BJ (cell line): ENCODE measurements at regions not wholly inside any gene's neighbourhood (a gene's known extent, or its start where the extent isn't known, plus 50 kb on each side); places are given as distances from the start of the nearest gene placed in this dataset.

Experiments
- CTCF ChIA-PET: fragments of 350-600 bp; formaldehyde crosslinking; extraction: SDS; loops from one replicate; lab custom pipeline; 2021; ENCODE audit warnings: antibody characterized with exemption, inconsistent platforms; lab: Yijun Ruan, JAX
- POLR2A ChIA-PET: fragments of 300-600 bp; sonication (Branson Sonifier 250); formaldehyde crosslinking; extraction: SDS; loops from one replicate; lab custom pipeline; 2021; ENCODE audit warnings: antibody characterized with exemption; lab: Charles Lee
- DNase-seq: peaks from one replicate; pipeline ENCODE4 v3.0.0-alpha.2; 2011; ENCODE audit warnings: low read depth
- H3K27me3 ChIP-seq: 2 replicates; pipeline ENCODE4 v1.6.0; 2011; ENCODE audit warnings: low read length; ENCODE audit not compliant: control insufficient read depth, insufficient read depth
- H3K36me3 ChIP-seq: 2 replicates; pipeline ENCODE4 v1.5.1; 2011; ENCODE audit warnings: low read length; ENCODE audit not compliant: control insufficient read depth, insufficient read depth
- H3K4me3 ChIP-seq: 2 replicates; pipeline ENCODE4 v1.5.1; 2011; ENCODE audit warnings: low read depth, mild to moderate bottlenecking, control low read depth, low read length
- TF ChIP-seq, protein P1 (sequence below): IDR thresholded peaks from 2 replicates; pipeline ENCODE4 v1.5.1; 2011; ENCODE audit warnings: low read depth, mild to moderate bottlenecking, control low read depth, inconsistent platforms, low read length, moderate library complexity; ENCODE audit not compliant: insufficient read depth

DNA sequence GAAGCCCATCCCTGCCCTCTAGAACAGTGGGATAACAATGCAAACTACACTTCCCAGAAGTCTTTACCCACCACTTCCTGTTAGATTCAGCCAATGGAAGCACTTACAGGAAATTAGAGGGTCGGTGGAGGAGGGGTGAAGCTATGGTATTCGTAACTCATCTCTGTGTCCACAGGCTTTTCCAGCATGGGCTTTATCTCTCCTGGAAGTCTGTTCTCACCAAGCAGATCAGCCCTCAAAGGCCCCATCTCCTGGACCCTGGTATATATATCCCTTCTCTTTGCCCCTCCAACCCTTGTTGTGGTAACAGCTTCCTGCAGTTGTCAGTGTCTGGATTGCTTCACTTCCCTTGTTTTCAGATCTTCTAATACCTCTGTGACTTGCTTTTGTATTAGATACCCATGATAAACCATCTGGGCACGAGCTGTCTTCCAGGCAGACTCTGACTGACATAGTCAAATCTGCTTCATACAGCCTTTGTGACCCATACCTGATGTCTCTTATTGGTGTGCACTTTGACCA, 475.0 kb upstream of the POU3F3 start:
- Histone ChIP-seq H3K4me3 (no peak overlapping the region), H3K27me3 (no peaks in the 10 kb centered on the region), H3K36me3 (no peaks in the 10 kb centered on the region)
- TF ChIP-seq, protein P1, sequence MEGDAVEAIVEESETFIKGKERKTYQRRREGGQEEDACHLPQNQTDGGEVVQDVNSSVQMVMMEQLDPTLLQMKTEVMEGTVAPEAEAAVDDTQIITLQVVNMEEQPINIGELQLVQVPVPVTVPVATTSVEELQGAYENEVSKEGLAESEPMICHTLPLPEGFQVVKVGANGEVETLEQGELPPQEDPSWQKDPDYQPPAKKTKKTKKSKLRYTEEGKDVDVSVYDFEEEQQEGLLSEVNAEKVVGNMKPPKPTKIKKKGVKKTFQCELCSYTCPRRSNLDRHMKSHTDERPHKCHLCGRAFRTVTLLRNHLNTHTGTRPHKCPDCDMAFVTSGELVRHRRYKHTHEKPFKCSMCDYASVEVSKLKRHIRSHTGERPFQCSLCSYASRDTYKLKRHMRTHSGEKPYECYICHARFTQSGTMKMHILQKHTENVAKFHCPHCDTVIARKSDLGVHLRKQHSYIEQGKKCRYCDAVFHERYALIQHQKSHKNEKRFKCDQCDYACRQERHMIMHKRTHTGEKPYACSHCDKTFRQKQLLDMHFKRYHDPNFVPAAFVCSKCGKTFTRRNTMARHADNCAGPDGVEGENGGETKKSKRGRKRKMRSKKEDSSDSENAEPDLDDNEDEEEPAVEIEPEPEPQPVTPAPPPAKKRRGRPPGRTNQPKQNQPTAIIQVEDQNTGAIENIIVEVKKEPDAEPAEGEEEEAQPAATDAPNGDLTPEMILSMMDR: no peak
- CTCF ChIA-PET: no interaction called here
- DNase-seq: no peak
- POLR2A ChIA-PET: no interaction called here

DNA sequence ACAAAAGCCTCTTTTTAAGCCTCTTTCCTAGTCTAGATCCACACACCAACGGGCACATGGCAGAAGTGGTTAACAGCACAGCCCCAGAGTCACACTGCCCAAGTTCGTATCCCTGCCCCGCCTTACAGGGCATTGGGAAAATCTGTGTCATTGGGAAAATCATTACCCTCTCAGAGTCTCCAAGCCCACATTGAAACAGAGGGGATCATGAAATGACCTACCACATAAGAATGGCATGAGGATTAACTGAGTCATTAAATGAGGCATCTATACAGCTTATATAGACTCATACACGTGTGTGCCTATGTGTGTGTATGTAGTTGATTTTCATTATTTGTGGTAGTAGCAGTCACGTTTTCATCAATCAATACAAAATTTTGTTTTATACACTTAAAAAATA, 469.0 kb upstream of the POU3F3 start:
- no peaks in the 10 kb centered on the region for H3K36me3 ChIP-seq
- ChIA-PET CTCF (no interaction called here), POLR2A (no interaction called here)
- no peaks in the 10 kb centered on the region for H3K27me3 ChIP-seq
- no peak overlapping the region for H3K4me3 ChIP-seq
- TF ChIP-seq, protein P1: no peak
- DNase-seq: no peak

DNA sequence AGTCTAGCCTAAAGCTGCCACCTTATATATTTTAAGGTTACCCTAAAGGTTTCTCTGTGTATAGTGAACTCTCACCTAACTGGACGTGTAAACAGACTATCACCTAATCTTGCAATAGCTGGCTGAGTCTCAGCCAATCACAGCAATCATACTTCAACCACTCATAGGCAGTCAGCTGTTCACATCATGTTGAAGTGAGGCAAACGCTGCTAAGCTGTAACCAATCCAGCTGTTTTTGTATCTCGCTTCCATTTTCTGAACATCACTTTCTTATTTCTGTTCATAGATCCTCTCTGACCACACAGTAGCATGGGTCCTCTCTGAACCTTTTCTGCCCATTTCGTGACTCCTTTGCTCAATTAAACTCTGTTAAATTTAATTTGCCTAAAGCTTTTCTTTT, 468.2 kb upstream of the POU3F3 start:
- no peak for DNase-seq
- TF ChIP-seq, protein P1: no peak
- Histone ChIP-seq H3K27me3 (no peaks in the 10 kb centered on the region), H3K36me3 (no peaks in the 10 kb centered on the region), H3K4me3 (no peak overlapping the region)
- CTCF ChIA-PET: no interaction called here
- POLR2A ChIA-PET: no interaction called here

DNA sequence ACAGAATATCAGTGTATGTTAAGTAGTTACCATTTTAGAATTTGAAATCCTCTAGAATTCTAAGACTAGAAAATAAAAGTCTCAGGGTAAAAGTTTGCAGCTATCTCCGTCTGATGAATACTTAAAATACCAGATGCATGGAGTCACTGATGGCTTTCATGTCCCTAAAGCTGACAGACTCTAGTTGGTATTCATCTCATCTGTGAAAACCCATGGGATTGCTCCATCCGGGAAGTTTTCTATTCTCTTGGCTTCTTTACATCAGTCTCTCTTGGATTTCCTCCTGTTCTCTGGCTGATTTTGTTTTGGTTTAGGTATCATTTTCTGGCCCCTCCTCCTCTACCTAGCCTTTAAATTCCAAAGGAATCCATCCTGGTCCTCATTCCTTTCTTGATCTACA, 465.6 kb upstream of the POU3F3 start:
- DNase-seq: no peak
- POLR2A ChIA-PET: no interaction called here

GRCh38 chr2:104402825-104403224, 451.1 kb upstream of the POU3F3 start:
- no peaks in the 10 kb centered on the region for H3K36me3 ChIP-seq
- no peaks in the 10 kb centered on the region for H3K27me3 ChIP-seq
- TF ChIP-seq, protein P1: no peak
- CTCF ChIA-PET: interaction anchor here (0.6 to 0.8 kb wide), 2 partner anchors 11 to 26 kb away, joined by 3 to 4 read pairs; no protein-coding TSS in a partner anchor
- DNase-seq: no peak
- POLR2A ChIA-PET: no interaction called here
- no peak overlapping the region for H3K4me3 ChIP-seq

More for the DNA sequence above, 465.6 kb upstream of the POU3F3 start:
- Histone ChIP-seq H3K27me3 (no peaks in the 10 kb centered on the region), H3K36me3 (no peaks in the 10 kb centered on the region), H3K4me3 (no peak overlapping the region)
- TF ChIP-seq, protein P1: no peak
- CTCF ChIA-PET: no interaction called here
